ENCODE measurements at regions not wholly inside any gene's neighbourhood (a gene's known extent, or its start where the extent isn't known, plus 50 kb on each side); places are given as distances from the start of the nearest gene placed in this dataset.

- TF ChIP-seq SAP30 (IDR thresholded peaks at IDR 0.05; ENCODE audit: insufficient read depth, insufficient replicate concordance, low read length) (no peak), CTCF (IDR thresholded peaks at IDR 0.05; ENCODE audit: control extremely low read depth in 1 of 3, insufficient read depth in 1 of 3, low read depth in 1 of 3, low read length in 3 of 3) (no peak), RBBP5 (IDR thresholded peaks at IDR 0.05; ENCODE audit: borderline replicate concordance, low read depth, low read length) (no peak), CHD1 (IDR thresholded peaks at IDR 0.05; ENCODE audit: low read depth, low read length) (no peak), ZNF274 (IDR thresholded peaks at IDR 0.05; ENCODE audit: borderline replicate concordance, extremely low read depth, low read length) (no peak), CTBP2 (IDR thresholded peaks at IDR 0.05; ENCODE audit: borderline replicate concordance, insufficient read depth, insufficient read length, low read length) (no peak), BRCA1 (IDR thresholded peaks at IDR 0.05; ENCODE audit: low read depth, low read length) (no peak), KDM1A (IDR thresholded peaks at IDR 0.05; ENCODE audit: borderline replicate concordance, low read length) (no peak), MAX (IDR thresholded peaks at IDR 0.05) (no peak), EZH2 (IDR thresholded peaks at IDR 0.05; ENCODE audit: low read depth, low read length, severe bottlenecking) (no peak), TAF1 (IDR thresholded peaks at IDR 0.05; ENCODE audit: low read depth, low read length) (no peak)
Measured at GRCh38 chr11:104819603-104820002, 78.7 kb downstream of the CASP12 start.

Measured in H1 (cell line).